ENCODE measurements at regions not wholly inside any gene's neighbourhood (a gene's known extent, or its start where the extent isn't known, plus 50 kb on each side); places are given as distances from the start of the nearest gene placed in this dataset.

DNA sequence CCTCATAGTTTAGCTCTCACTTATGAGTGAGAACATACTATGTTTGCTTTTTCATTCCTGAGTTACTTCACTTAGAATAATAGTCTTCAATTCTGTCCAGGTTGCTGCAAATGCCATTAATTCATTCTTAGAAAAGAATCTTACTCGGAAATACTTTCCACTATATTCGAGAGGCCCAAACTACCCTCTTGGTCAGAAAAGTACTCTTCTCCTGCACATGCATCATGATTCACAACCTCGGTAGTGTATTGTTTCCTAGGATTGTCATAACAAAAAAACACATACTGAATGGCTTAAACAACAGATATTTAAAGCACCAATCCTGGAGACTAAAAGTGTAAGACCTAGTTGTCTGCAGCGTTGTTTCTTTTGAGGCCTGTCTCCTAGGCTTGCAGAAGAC lies 364.0 kb upstream of the SLC14A2 start:
- TF ChIP-seq, protein P1, sequence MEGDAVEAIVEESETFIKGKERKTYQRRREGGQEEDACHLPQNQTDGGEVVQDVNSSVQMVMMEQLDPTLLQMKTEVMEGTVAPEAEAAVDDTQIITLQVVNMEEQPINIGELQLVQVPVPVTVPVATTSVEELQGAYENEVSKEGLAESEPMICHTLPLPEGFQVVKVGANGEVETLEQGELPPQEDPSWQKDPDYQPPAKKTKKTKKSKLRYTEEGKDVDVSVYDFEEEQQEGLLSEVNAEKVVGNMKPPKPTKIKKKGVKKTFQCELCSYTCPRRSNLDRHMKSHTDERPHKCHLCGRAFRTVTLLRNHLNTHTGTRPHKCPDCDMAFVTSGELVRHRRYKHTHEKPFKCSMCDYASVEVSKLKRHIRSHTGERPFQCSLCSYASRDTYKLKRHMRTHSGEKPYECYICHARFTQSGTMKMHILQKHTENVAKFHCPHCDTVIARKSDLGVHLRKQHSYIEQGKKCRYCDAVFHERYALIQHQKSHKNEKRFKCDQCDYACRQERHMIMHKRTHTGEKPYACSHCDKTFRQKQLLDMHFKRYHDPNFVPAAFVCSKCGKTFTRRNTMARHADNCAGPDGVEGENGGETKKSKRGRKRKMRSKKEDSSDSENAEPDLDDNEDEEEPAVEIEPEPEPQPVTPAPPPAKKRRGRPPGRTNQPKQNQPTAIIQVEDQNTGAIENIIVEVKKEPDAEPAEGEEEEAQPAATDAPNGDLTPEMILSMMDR (conservative IDR thresholded peaks at IDR 0.05; ENCODE audit: low read depth in 2 of 2): no peak
- TF ChIP-seq STAT1 (IDR thresholded peaks at IDR 0.05; ENCODE audit: unreplicated experiment): no peak
- TF ChIP-seq EZH2phosphoT487 (IDR thresholded peaks at IDR 0.05; ENCODE audit: unreplicated experiment): no peak
- TF ChIP-seq, protein P2, sequence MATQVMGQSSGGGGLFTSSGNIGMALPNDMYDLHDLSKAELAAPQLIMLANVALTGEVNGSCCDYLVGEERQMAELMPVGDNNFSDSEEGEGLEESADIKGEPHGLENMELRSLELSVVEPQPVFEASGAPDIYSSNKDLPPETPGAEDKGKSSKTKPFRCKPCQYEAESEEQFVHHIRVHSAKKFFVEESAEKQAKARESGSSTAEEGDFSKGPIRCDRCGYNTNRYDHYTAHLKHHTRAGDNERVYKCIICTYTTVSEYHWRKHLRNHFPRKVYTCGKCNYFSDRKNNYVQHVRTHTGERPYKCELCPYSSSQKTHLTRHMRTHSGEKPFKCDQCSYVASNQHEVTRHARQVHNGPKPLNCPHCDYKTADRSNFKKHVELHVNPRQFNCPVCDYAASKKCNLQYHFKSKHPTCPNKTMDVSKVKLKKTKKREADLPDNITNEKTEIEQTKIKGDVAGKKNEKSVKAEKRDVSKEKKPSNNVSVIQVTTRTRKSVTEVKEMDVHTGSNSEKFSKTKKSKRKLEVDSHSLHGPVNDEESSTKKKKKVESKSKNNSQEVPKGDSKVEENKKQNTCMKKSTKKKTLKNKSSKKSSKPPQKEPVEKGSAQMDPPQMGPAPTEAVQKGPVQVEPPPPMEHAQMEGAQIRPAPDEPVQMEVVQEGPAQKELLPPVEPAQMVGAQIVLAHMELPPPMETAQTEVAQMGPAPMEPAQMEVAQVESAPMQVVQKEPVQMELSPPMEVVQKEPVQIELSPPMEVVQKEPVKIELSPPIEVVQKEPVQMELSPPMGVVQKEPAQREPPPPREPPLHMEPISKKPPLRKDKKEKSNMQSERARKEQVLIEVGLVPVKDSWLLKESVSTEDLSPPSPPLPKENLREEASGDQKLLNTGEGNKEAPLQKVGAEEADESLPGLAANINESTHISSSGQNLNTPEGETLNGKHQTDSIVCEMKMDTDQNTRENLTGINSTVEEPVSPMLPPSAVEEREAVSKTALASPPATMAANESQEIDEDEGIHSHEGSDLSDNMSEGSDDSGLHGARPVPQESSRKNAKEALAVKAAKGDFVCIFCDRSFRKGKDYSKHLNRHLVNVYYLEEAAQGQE (IDR thresholded peaks at IDR 0.05; ENCODE audit: unreplicated experiment): no peak
- no peak for TF ChIP-seq CREB1 (CRISPR knock-in tag; IDR thresholded peaks at IDR 0.05; ENCODE audit: low read depth)
- TF ChIP-seq EZH2 (IDR thresholded peaks at IDR 0.05; ENCODE audit: low read depth, unreplicated experiment): no peak
